ENCODE measurements at regions not wholly inside any gene's neighbourhood (a gene's known extent, or its start where the extent isn't known, plus 50 kb on each side); places are given as distances from the start of the nearest gene placed in this dataset.

DNA sequence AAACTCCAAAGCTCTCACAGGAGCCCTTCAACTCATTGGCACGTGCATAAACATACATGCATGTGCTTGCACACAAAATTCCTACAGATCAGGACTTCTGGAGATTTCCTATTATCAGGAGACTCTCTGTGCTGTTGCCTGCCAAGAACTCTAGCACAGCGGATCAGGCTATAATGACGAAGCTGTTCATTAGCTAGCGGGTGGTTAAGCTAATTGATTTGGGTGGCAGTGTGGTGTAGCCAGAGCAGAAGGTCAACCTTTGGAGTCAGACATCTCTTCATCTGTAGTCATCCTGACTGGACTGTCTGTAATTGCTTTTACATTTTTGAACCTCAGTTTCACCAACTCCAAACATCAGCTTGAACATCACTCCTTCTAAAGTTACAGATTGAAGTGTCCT is 69.0 kb downstream of the KIF2B start:
- Histone ChIP-seq H3K27me3 (ENCODE audit: low read depth, low read length) (no peaks in the 10 kb centered on the region), H3K36me3 (replicated peaks; ENCODE audit: low read depth, low read length) (no peaks in the 10 kb centered on the region), H3K9ac (ENCODE audit: low read length) (no peak overlapping the region), H3K4me2 (ENCODE audit: low read length) (no peak overlapping the region), H3K4me1 (ENCODE audit: low read length) (no peaks in the 10 kb centered on the region), H3K27ac (ENCODE audit: low read length) (no peak overlapping the region), H3K9me3 (ENCODE audit: insufficient read depth, low read length) (no peaks in the 10 kb centered on the region), H2AFZ (ENCODE audit: low read depth, low read length) (no peak overlapping the region), H4K20me1 (ENCODE audit: insufficient read depth, low read length) (no peaks in the 10 kb centered on the region), H3K79me2 (ENCODE audit: low read length) (no peaks in the 10 kb centered on the region), H3K4me3 (ENCODE audit: low read length) (no peak overlapping the region)
- no peak for TF ChIP-seq EZH2phosphoT487 (IDR thresholded peaks at IDR 0.05; ENCODE audit: low read depth)
- TF ChIP-seq, protein P1, sequence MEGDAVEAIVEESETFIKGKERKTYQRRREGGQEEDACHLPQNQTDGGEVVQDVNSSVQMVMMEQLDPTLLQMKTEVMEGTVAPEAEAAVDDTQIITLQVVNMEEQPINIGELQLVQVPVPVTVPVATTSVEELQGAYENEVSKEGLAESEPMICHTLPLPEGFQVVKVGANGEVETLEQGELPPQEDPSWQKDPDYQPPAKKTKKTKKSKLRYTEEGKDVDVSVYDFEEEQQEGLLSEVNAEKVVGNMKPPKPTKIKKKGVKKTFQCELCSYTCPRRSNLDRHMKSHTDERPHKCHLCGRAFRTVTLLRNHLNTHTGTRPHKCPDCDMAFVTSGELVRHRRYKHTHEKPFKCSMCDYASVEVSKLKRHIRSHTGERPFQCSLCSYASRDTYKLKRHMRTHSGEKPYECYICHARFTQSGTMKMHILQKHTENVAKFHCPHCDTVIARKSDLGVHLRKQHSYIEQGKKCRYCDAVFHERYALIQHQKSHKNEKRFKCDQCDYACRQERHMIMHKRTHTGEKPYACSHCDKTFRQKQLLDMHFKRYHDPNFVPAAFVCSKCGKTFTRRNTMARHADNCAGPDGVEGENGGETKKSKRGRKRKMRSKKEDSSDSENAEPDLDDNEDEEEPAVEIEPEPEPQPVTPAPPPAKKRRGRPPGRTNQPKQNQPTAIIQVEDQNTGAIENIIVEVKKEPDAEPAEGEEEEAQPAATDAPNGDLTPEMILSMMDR (IDR thresholded peaks at IDR 0.05; ENCODE audit: low read depth, low read length), result no peak

DNA sequence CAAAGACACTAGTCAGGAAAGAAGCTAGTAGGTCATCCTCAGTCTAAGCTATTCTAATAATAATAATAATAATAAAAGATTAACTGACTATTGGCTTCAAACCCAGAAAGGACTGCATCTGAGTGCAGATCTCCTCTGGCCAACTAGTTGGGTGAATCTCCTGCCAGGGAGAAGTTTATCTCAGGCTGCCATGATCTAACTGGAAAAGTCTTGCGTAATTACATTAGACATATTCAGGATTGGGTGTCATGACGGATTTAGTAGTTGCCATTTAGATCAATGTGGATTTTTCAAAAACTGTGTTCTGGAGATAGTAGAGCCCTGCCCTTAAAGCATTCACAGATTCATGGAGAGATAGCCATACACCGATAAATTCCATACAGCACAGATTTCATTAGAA is 69.5 kb downstream of the KIF2B start:
- no peak overlapping the region for H3K9ac ChIP-seq (ENCODE audit: low read length)
- H3K4me2 ChIP-seq (ENCODE audit: low read length), result no peak overlapping the region
- H3K36me3 ChIP-seq (replicated peaks; ENCODE audit: low read depth, low read length), result no peaks in the 10 kb centered on the region
- H3K4me1 ChIP-seq (ENCODE audit: low read length), result no peaks in the 10 kb centered on the region
- no peak overlapping the region for H3K4me3 ChIP-seq (ENCODE audit: low read length)
- H3K79me2 ChIP-seq (ENCODE audit: low read length), result no peaks in the 10 kb centered on the region
- H3K27me3 ChIP-seq (ENCODE audit: low read depth, low read length), result no peaks in the 10 kb centered on the region
- H3K27ac ChIP-seq (ENCODE audit: low read length), result no peak overlapping the region
- H3K9me3 ChIP-seq (ENCODE audit: insufficient read depth, low read length), result no peaks in the 10 kb centered on the region
- H2AFZ ChIP-seq (ENCODE audit: low read depth, low read length), result no peak overlapping the region
- TF ChIP-seq, protein P1 (IDR thresholded peaks at IDR 0.05; ENCODE audit: low read depth, low read length), result no peak
- TF ChIP-seq EZH2phosphoT487 (IDR thresholded peaks at IDR 0.05; ENCODE audit: low read depth), result no peak
- H4K20me1 ChIP-seq (ENCODE audit: insufficient read depth, low read length), result no peaks in the 10 kb centered on the region

DNA sequence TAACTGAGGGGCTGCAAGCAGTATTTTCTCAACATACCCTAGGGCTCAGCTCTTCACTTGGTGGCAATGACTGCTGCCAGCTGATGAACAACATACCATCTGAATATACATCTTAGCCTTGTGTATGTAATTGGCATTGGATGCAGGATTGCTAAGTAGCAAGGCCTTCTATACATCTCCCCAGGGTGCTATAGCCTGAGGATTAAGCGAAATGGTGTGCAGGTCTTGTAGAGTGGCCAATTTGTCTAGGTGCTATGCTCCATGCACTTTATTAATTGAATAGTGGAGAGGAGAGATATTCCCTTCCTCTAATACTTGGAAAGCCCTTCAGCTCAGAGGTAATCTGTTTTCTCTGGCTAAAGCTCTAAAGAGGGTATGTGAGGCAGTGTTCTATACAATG is 71.9 kb downstream of the KIF2B start:
- Histone ChIP-seq H3K4me2 (ENCODE audit: low read length) (no peak overlapping the region), H2AFZ (ENCODE audit: low read depth, low read length) (no peak overlapping the region), H3K9me3 (ENCODE audit: insufficient read depth, low read length) (no peaks in the 10 kb centered on the region), H3K27me3 (ENCODE audit: low read depth, low read length) (no peaks in the 10 kb centered on the region), H3K4me3 (ENCODE audit: low read length) (no peak overlapping the region), H3K4me1 (ENCODE audit: low read length) (no peaks in the 10 kb centered on the region), H3K36me3 (replicated peaks; ENCODE audit: low read depth, low read length) (no peaks in the 10 kb centered on the region), H3K27ac (ENCODE audit: low read length) (no peak overlapping the region), H3K79me2 (ENCODE audit: low read length) (no peaks in the 10 kb centered on the region), H3K9ac (ENCODE audit: low read length) (no peak overlapping the region), H4K20me1 (ENCODE audit: insufficient read depth, low read length) (no peaks in the 10 kb centered on the region)
- TF ChIP-seq, protein P1 (IDR thresholded peaks at IDR 0.05; ENCODE audit: low read depth, low read length), result no peak
- no peak for TF ChIP-seq EZH2phosphoT487 (IDR thresholded peaks at IDR 0.05; ENCODE audit: low read depth)

DNA sequence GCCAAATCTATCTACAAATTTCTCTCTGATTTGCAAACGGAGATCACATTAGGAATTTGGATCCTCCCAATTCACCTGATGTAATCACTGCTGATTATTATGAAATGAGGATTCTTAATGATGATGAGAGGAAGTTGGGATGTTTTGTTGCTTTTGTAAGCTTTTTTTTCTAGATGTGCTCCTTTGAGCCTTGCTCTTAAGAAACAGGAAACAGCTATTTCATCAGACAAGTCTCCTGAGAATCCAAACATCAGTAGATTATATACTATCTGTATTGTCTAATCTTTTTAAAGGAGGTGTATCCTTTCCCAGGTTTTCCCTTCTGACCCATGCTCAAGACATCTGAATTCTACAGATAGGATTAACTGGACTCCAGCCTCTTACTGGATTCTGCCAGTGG is 73.3 kb downstream of the KIF2B start:
- Histone ChIP-seq H3K4me3 (ENCODE audit: low read length) (no peak overlapping the region), H3K27ac (ENCODE audit: low read length) (no peak overlapping the region), H3K9me3 (ENCODE audit: insufficient read depth, low read length) (no peaks in the 10 kb centered on the region), H3K9ac (ENCODE audit: low read length) (no peak overlapping the region), H2AFZ (ENCODE audit: low read depth, low read length) (no peak overlapping the region), H3K36me3 (replicated peaks; ENCODE audit: low read depth, low read length) (no peaks in the 10 kb centered on the region), H4K20me1 (ENCODE audit: insufficient read depth, low read length) (no peaks in the 10 kb centered on the region), H3K79me2 (ENCODE audit: low read length) (no peaks in the 10 kb centered on the region), H3K4me1 (ENCODE audit: low read length) (no peaks in the 10 kb centered on the region), H3K4me2 (ENCODE audit: low read length) (no peak overlapping the region), H3K27me3 (ENCODE audit: low read depth, low read length) (no peaks in the 10 kb centered on the region)
- TF ChIP-seq, protein P1 (IDR thresholded peaks at IDR 0.05; ENCODE audit: low read depth, low read length), result no peak
- TF ChIP-seq EZH2phosphoT487 (IDR thresholded peaks at IDR 0.05; ENCODE audit: low read depth), result no peak

Data from OCI-LY3 (cell line).